Heart left ventricle (tissue), 16 donors: ENCODE measurements at regions not wholly inside any gene's neighbourhood (a gene's known extent, or its start where the extent isn't known, plus 50 kb on each side); places are given as distances from the start of the nearest gene placed in this dataset.
A peak's percentile ranks its signal among the peaks of the same experiment; 100 is the strongest.

ENCODE experiments used
- ATAC-seq, 4 donors: fragments of 200-7000 bp; cut with Tn5 transposase; one replicate each; pipeline ENCODE4 v1.9.1; 2020 to 2022; ENCODE audit warnings: moderate library complexity in 4 of 4, mild to moderate bottlenecking in 3 of 4, moderate number of reproducible peaks in 1 of 4
- DNase-seq, 5 donors: peaks; one replicate each; pipeline ENCODE4 v3.0.0-alpha.2; 2020
- H3K27ac ChIP-seq, 12 donors: fragments of 200-600 bp; sonication (generic) in 4 of 12; one replicate each; pipeline versions ENCODE4 v1.5.0 to v1.8.0; 2016 to 2022; ENCODE audit warnings: mild to moderate bottlenecking in 2 of 12
- H3K27me3 ChIP-seq, 9 donors: fragments of 200-600 bp; sonication (generic) in 2 of 9; one replicate each; pipeline versions ENCODE4 v1.5.1 to v1.8.0; 2016 to 2022; ENCODE audit warnings: mild to moderate bottlenecking in 3 of 9
- H3K36me3 ChIP-seq, 9 donors: fragments of 200-600 bp; sonication (generic) in 2 of 9; one replicate each; pipeline versions ENCODE4 v1.5.0 to v1.8.0; 2018 to 2022; ENCODE audit warnings: mild to moderate bottlenecking in 2 of 9
- H3K4me1 ChIP-seq, 12 donors: fragments of 200-600 bp; sonication (generic) in 4 of 12; one replicate each; pipeline versions ENCODE4 v1.5.0 to v1.8.0; 2016 to 2022; ENCODE audit warnings: mild to moderate bottlenecking in 3 of 12
- H3K4me3 ChIP-seq, 12 donors: fragments of 200-600 bp; sonication (generic) in 4 of 12; one replicate each; pipeline versions ENCODE4 v1.5.0 to v1.8.0; 2017 to 2022; ENCODE audit warnings: mild to moderate bottlenecking in 9 of 12, moderate library complexity in 4 of 12
- H3K9me3 ChIP-seq, 12 donors: fragments of 200-600 bp; sonication (generic) in 4 of 12; one replicate each; pipeline versions ENCODE4 v1.5.0 to v1.8.0; 2016 to 2022; ENCODE audit warnings: mild to moderate bottlenecking in 1 of 12
- POLR2A ChIP-seq, 2 donors: fragments of 450-650 bp; IDR thresholded peaks; one replicate each; pipeline ENCODE4 v1.6.1; 2017; ENCODE audit warnings: antibody characterized with exemption in 2 of 2, mild to moderate bottlenecking in 2 of 2, moderate library complexity in 2 of 2
- WGBS, 4 donors: extraction: QIAGEN DNeasy Blood & Tissue Kit in 2 of 4; methylation state at CpG; one replicate each; pipeline versions ENCODE4 v1.1.5 to v1.1.7; 2013 to 2018; 5-methylcytosine and 5-hydroxymethylcytosine counted together
- intact Hi-C, 10 donors: fragments of 100-400 bp; cut with DNase I; formaldehyde crosslinking; loops; one replicate each; pipeline versions ENCODE4 v1.11.1 to v1.14.2; 2022
- TF ChIP-seq, protein P1 (sequence below), 12 donors: fragments of 200-600 bp; sonication (generic) in 4 of 12; IDR thresholded peaks; one replicate each; pipeline versions ENCODE4 v1.5.0 to v1.8.0; 2018 to 2022; ENCODE audit warnings: antibody characterized with exemption in 12 of 12, mild to moderate bottlenecking in 5 of 12
- donor health status: ischemic (EF 13 %, LVEDD 7.1; RV severe dilation, severe dysfunction).
- donor health status: healthy with polysubstance abuse.
- donor health status: DM: no; HTN: yes; CAD: no.
- donor health status: DM: no; HTN: no; CAD: no.
- donor health status: ischemic (EF 25% LVEDD 6.9; RV normal size, moderate dysfunction).
- donor health status: ischemic (EF 25% LVEDD 5.7; RV mildly dilated, moderate dysfunction).
- donor health status: healthy.
- donor health status: DM: yes; HTN: yes; CAD: no.
- donor health status: ischemic (EF 35%, LVEDD 5.7; RV mildly dilated, moderate dysfunction).
- donor health status: nonischemic (EF 11% LVEDD 7.7; RV severe dilation, severe dysfunction).
- donor health status: DM: yes; HTN: yes; CAD: no.
- donor health status: PGD.
- donor health status: ischemic (EF 29% LVEDD 5.4; RV normal size, mild dysfunction).
- donor health status: nonischemic (EF 23%, LVEDD 6.1; RV moderate dilation, normal function).

DNA sequence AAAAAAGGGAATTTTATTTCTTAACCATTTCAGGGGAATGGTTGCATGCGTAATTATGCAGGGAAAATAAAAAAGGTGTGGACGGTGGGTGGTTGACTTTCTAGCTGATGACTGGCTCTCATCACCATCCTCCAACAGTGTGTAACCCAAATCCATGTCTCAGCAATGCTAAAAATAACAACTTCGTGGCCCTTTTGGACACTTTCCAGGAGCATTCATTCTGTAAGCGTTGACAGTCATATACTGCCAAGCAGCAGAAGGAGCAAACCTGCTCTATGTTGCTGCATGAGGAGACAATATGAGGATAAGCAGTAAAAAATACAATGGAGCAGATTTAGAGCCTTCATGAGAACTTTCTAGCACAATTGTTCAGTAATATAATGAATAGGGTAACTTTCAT is 189.1 kb downstream of the ANXA2 start:
- Histone ChIP-seq H3K9me3 (no peaks in the 10 kb centered on the region), H3K27ac (no peak overlapping the region), H3K4me1 (peaks cover 0 to 2% (median 0%) of the 10 kb centered on the region in 12 donors), H3K27me3 (peaks cover 0 to 14% (median 0%) of the 10 kb centered on the region in 9 donors), H3K36me3 (no peaks in the 10 kb centered on the region), H3K4me3 (no peak overlapping the region)
- intact Hi-C loops, result no loop called here
- WGBS, 4 donors, result 18 to 29% (median 25%) methylated on average over 4 of the region's 4 CpGs
- DNase-seq (peak in 1 of 5 donors; percentile 24), ATAC-seq (peak in 3 of 4 donors; percentile 84 to 90 (median 86))
- TF ChIP-seq, protein P1, sequence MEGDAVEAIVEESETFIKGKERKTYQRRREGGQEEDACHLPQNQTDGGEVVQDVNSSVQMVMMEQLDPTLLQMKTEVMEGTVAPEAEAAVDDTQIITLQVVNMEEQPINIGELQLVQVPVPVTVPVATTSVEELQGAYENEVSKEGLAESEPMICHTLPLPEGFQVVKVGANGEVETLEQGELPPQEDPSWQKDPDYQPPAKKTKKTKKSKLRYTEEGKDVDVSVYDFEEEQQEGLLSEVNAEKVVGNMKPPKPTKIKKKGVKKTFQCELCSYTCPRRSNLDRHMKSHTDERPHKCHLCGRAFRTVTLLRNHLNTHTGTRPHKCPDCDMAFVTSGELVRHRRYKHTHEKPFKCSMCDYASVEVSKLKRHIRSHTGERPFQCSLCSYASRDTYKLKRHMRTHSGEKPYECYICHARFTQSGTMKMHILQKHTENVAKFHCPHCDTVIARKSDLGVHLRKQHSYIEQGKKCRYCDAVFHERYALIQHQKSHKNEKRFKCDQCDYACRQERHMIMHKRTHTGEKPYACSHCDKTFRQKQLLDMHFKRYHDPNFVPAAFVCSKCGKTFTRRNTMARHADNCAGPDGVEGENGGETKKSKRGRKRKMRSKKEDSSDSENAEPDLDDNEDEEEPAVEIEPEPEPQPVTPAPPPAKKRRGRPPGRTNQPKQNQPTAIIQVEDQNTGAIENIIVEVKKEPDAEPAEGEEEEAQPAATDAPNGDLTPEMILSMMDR (IDR thresholded peaks at IDR 0.05), result no peak
- TF ChIP-seq POLR2A (IDR thresholded peaks at IDR 0.05), result no peak

DNA sequence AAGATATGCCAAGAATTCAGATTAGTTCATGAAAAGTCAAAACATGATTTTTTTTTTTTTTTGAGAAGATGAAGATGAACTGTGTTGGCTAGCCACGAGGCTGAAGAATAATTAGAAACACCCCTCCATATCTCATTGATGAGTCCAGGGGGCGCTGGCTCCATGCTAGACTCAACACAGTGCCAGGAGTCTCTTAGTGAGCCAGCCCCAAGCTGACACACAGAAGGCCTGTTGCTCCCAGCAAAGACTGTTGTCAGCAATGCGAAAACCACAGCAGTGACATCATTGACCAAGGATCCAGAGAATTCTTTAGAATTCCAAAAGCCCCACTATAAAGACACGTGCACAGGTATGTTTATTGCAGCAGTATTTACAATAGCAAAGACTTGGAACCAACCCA is 185.2 kb downstream of the ANXA2 start:
- Histone ChIP-seq H3K36me3 (no peaks in the 10 kb centered on the region), H3K4me3 (no peak overlapping the region), H3K27me3 (peaks cover 0 to 11% (median 0%) of the 10 kb centered on the region in 9 donors), H3K27ac (no peak overlapping the region), H3K9me3 (no peaks in the 10 kb centered on the region), H3K4me1 (peaks cover 0 to 2% (median 0%) of the 10 kb centered on the region in 12 donors)
- intact Hi-C loops, result no loop called here
- WGBS, 4 donors, result 53 to 67% (median 62%) methylated on average over 4 of the region's 4 CpGs
- DNase-seq, result peak in 1 of 5 donors; percentile 54
- TF ChIP-seq, protein P1 (IDR thresholded peaks at IDR 0.05), result no peak
- TF ChIP-seq POLR2A (IDR thresholded peaks at IDR 0.05), result no peak
- ATAC-seq, result no peak

DNA sequence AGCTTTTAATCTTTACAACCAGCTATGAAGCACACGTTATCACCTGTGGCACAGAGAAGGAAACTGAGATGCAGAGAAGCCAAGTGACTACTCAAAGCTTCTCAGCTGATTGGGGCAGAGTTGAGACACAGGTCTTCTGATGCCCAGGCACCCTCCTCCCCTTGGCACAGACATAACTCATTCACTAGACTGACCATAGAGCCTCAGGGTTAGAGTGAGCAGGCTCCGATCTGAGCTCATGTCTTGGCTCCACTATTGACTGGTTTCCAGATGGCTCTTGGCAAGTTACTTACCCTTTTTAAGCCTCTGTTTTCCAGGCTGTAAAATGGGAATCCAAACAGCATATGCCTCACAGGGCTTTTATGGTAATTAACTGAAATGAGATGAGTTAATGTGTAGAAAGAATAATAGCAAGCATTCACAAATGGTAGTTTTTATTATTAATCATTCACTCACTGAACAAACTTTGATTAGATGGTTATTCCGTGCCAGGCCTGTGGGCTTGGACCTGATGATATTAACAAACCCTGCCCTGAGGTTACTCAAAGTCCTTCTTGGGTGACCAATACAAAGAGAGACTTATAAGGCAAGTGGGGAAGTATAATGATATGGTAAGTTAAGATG is 184.3 kb downstream of the ANXA2 start:
- DNase-seq, result no peak
- TF ChIP-seq POLR2A (IDR thresholded peaks at IDR 0.05), result no peak
- H3K27me3 ChIP-seq, result peaks cover 0 to 11% (median 0%) of the 10 kb centered on the region in 9 donors
- no peak overlapping the region for H3K27ac ChIP-seq
- no peaks in the 10 kb centered on the region for H3K36me3 ChIP-seq
- WGBS, 4 donors, result 70 to 86% (median 77%) methylated on average over 3 of the region's 3 CpGs
- no peaks in the 10 kb centered on the region for H3K9me3 ChIP-seq
- ATAC-seq, result no peak
- no peak overlapping the region for H3K4me3 ChIP-seq
- intact Hi-C loops, result no loop called here
- peaks cover 0 to 2% (median 0%) of the 10 kb centered on the region in 12 donors for H3K4me1 ChIP-seq

DNA sequence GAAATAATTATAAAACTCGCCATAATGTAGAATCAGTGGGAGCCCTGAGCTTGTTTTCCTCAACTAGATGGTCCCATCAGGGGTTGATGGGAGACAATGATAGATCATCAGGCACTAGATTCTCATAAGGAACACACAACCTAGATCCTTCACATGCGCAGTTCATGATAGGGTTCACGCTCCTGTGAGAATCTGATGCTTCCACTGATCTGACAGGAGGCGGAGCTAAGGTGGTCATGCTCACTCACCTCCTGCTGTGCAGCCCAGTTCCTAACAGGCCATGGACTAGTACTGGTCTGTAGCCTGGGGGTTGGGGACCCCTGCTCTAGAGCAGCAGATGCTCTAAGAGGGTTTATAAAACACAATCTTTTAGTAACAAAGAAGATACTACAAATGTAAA is 183.6 kb downstream of the ANXA2 start:
- no peaks in the 10 kb centered on the region for H3K9me3 ChIP-seq
- DNase-seq (no peak), ATAC-seq (no peak)
- 93 to 95% (median 94%) methylated on average over 4 of the region's 4 CpGs for WGBS, 4 donors
- no peaks in the 10 kb centered on the region for H3K36me3 ChIP-seq
- no peak overlapping the region for H3K4me3 ChIP-seq
- intact Hi-C loops, result no loop called here
- no peak for TF ChIP-seq POLR2A (IDR thresholded peaks at IDR 0.05)
- TF ChIP-seq, protein P1 (IDR thresholded peaks at IDR 0.05), result no peak
- H3K27me3 ChIP-seq, result peaks cover 0 to 8% (median 0%) of the 10 kb centered on the region in 9 donors
- H3K4me1 ChIP-seq, result no peaks in the 10 kb centered on the region
- H3K27ac ChIP-seq, result no peak overlapping the region
